ENCODE measurements at regions not wholly inside any gene's neighbourhood (a gene's known extent, or its start where the extent isn't known, plus 50 kb on each side); places are given as distances from the start of the nearest gene placed in this dataset.

- H3K4me1 Mint-ChIP-seq: peaks cover 24% of the 10 kb centered on the region
- H3K27me3 Mint-ChIP-seq (ENCODE audit: low read depth): no peaks in the 10 kb centered on the region
- ChIA-PET POLR2A (no interaction called here), CTCF (no interaction called here)
- ATAC-seq (no peak), DNase-seq (ENCODE audit: low spot score) (no peak)
- no peaks in the 10 kb centered on the region for H3K9me3 Mint-ChIP-seq
- H3K36me3 Mint-ChIP-seq: no peaks in the 10 kb centered on the region
- H3K27ac Mint-ChIP-seq: no peak overlapping the region
- TF ChIP-seq ZNF671 (CRISPR knock-in tag; IDR thresholded peaks at IDR 0.05) (no peak), ZNF121 (CRISPR knock-in tag; IDR thresholded peaks at IDR 0.05) (no peak), ZBTB21 (CRISPR knock-in tag; IDR thresholded peaks at IDR 0.05; ENCODE audit: borderline replicate concordance) (no peak), NR2C2 (CRISPR knock-in tag; IDR thresholded peaks at IDR 0.05) (no peak), SOX15 (CRISPR knock-in tag; IDR thresholded peaks at IDR 0.05) (no peak)
- no peak overlapping the region for H3K4me3 Mint-ChIP-seq
Observed at GRCh38 chr18:64333584-64333983, 184.7 kb upstream of the LINC00305 start.

GRCh38 chr18:64332835-64333234 lies 183.9 kb upstream of the LINC00305 start:
- H3K27ac Mint-ChIP-seq: no peak overlapping the region
- ChIA-PET POLR2A (no interaction called here), CTCF (no interaction called here)
- DNase-seq (ENCODE audit: low spot score) (no peak), ATAC-seq (no peak)
- H3K36me3 Mint-ChIP-seq: no peaks in the 10 kb centered on the region
- TF ChIP-seq NR2C2 (CRISPR knock-in tag; IDR thresholded peaks at IDR 0.05): no peak
- TF ChIP-seq KAT7 (CRISPR knock-in tag; IDR thresholded peaks at IDR 0.05; ENCODE audit: borderline replicate concordance): no peak
- TF ChIP-seq NR1H2 (CRISPR knock-in tag; IDR thresholded peaks at IDR 0.05): no peak
- no peak for TF ChIP-seq RORB (CRISPR knock-in tag; IDR thresholded peaks at IDR 0.05)
- TF ChIP-seq USF1 (CRISPR knock-in tag; IDR thresholded peaks at IDR 0.05): no peak
- no peak for TF ChIP-seq ERG (CRISPR knock-in tag; IDR thresholded peaks at IDR 0.05)
- TF ChIP-seq MXD4 (CRISPR knock-in tag; IDR thresholded peaks at IDR 0.05; ENCODE audit: borderline replicate concordance): no peak
- no peak for TF ChIP-seq ATF6 (CRISPR knock-in tag; IDR thresholded peaks at IDR 0.05)
- TF ChIP-seq ATF1 (CRISPR knock-in tag; IDR thresholded peaks at IDR 0.05): no peak
- TF ChIP-seq OVOL2 (CRISPR knock-in tag; IDR thresholded peaks at IDR 0.05; ENCODE audit: borderline replicate concordance): no peak
- TF ChIP-seq ZBTB43 (CRISPR knock-in tag; IDR thresholded peaks at IDR 0.05): no peak
- no peak for TF ChIP-seq E2F1 (CRISPR knock-in tag; IDR thresholded peaks at IDR 0.05)
- TF ChIP-seq NR3C1 (CRISPR knock-in tag; conservative IDR thresholded peaks at IDR 0.05; ENCODE audit: low read depth): no peak
- no peak for TF ChIP-seq JUN (CRISPR knock-in tag; IDR thresholded peaks at IDR 0.05)
- no peak for TF ChIP-seq ZNF281 (CRISPR knock-in tag; IDR thresholded peaks at IDR 0.05)
- TF ChIP-seq ZNF396 (CRISPR knock-in tag; IDR thresholded peaks at IDR 0.05; ENCODE audit: borderline replicate concordance): no peak
- TF ChIP-seq ZNF416 (CRISPR knock-in tag; IDR thresholded peaks at IDR 0.05): no peak
- no peak for TF ChIP-seq ATF2 (CRISPR knock-in tag; IDR thresholded peaks at IDR 0.05; ENCODE audit: borderline replicate concordance, low read depth)
- H3K4me3 Mint-ChIP-seq: no peak overlapping the region
- H3K4me1 Mint-ChIP-seq: peaks cover 29% of the 10 kb centered on the region
- no peaks in the 10 kb centered on the region for H3K27me3 Mint-ChIP-seq (ENCODE audit: low read depth)
- no peaks in the 10 kb centered on the region for H3K9me3 Mint-ChIP-seq
